Fibroblast of skin of left quadriceps (primary cell): ENCODE measurements at regions not wholly inside any gene's neighbourhood (a gene's known extent, or its start where the extent isn't known, plus 50 kb on each side); places are given as distances from the start of the nearest gene placed in this dataset.

ENCODE experiments used
- DNase-seq, 2 experiments: peaks; one replicate each; pipeline ENCODE4 v3.0.0-alpha.2; 2013; ENCODE audit warnings: low read depth in 2 of 2

GRCh38 chr7:19062216-19062615 lies 55.2 kb downstream of the TWIST1 start:
- no peak for DNase-seq

GRCh38 chr7:19061331-19061730 lies 56.1 kb downstream of the TWIST1 start:
- DNase-seq: no peak

- peak; percentile 84 to 85 for DNase-seq
These were observed 56.6 kb downstream of the TWIST1 start for GRCh38 chr7:19060761-19061259.

GRCh38 chr7:19056305-19056704 lies 61.1 kb downstream of the TWIST1 start:
- no peak for DNase-seq
